ENCODE measurements at regions not wholly inside any gene's neighbourhood (a gene's known extent, or its start where the extent isn't known, plus 50 kb on each side); places are given as distances from the start of the nearest gene placed in this dataset.
"Not testable (repeated sequence)": the region's sequence is repeated elsewhere in the genome, so short reads cannot be mapped to it uniquely, and the experiment has no call there.

DNA sequence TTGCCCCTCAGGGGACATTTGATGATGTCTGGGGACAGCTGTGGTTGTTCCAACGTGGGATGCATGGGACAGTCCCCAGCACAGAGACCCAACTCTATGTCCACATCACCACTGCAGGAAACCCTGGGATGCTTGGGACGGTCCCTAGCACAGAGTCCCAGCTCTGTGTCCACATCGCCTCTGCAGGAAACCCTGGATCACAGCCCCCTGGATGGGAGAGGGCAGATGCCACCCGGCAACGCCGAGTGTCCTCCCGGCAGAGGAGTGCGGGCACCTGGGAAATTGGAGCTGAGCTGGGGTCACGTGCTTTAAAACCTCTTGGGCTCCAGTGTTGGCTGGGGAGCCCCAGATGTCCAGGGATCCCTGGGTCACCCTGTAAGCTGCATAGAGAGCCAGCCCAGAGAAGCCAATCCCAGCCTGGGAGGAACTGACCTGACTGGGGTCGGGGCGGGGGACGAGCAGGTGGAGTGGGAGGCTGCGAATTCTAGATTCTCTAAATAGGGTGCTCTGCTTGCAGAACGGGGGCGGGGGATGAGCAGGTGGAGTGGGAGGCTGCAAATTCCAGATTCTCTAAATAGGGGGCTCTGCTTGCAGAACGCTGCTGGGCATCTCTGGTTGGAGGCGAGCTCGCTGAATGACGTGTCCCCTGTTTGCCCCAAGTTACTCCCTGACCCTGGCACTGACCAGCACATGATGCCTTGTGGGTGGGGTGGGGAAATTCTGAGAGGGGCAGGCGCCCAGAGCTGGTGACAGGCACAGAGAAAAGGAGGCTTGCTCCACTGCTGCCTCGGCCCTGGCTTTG lies 1197.8 kb downstream of the BRD1 start:
- peak; percentile 61 for DNase-seq

DNA sequence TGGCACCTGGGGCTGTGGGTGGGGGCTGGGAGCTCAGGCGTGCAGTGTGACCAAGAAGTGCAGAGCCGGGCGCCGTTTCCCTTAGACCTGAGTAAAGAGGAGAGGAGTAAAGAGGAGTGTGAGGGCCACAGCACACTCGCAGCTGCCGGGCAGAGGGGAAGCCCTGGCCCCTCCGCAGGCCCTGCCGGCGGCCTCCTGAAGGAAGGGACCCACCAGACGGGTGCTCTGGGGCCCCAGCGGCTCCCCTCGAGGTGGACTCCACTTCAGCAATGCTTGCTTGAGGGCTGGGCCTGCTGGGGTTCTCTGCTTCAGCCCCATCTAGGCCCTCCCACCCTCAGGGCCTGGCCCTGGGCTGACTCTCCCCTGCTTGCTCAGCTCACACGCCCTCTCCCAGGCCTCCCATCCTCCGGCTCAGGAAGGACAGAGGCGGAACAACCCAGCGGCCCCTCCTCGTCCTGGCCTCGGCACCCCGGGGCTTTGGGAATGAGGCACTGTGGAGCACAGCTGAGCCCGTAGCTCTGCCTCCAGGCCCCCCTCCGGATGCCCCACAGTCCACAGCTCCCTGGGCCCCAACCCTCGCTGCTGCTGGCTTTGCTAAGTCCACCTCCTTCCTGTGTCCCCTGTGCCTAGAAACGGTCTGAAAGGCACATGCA lies 1198.7 kb downstream of the BRD1 start:
- no peak for DNase-seq

DNA sequence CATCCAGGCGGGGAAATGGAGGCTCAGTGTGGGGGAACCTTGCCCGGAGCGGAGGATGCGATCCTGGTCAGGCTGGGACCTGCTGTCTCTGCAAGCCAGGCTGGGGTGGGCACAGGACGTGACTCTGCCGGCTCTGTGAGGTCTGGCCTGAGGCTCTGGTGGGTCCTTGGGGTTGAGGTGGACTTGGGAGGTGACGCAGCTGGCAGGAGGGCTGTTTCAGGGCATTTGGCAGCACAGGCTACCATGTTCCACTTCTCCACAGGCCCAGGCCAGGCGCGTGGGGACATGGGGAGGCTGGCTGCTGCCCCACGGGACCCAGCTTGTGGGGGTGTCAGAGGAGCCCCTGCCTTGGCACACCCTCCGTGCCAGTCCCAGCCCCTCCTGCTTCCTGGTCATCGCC lies 1199.7 kb downstream of the BRD1 start:
- DNase-seq, result no peak

DNA sequence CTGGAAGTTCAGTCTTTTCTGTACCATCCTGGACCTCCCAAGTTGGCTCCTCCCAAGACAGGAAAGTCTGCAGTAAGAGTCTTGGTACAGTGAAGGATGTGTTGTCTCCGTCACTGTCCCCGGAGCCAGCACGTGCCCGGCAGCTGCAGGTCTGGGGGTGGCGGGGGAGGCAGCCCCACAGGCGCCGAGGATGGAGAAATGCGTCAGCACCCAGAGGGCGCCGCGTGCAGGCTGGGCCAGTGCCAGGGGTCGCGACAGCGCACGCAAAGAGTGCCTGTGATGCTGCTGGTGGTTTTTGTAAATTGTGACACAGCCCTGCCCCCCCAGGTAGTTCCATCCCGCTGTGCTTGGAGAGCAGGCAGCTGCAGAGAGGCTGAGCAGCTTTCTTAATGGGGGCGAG lies 1200.5 kb downstream of the BRD1 start:
- peak; percentile 43 for DNase-seq

- DNase-seq, result no peak
Observed at GRCh38 chr22:48624401-48624800, 1203.3 kb downstream of the BRD1 start.

GRCh38 chr22:48622891-48623545 lies 1204.7 kb downstream of the BRD1 start:
- no peak for DNase-seq

DNA sequence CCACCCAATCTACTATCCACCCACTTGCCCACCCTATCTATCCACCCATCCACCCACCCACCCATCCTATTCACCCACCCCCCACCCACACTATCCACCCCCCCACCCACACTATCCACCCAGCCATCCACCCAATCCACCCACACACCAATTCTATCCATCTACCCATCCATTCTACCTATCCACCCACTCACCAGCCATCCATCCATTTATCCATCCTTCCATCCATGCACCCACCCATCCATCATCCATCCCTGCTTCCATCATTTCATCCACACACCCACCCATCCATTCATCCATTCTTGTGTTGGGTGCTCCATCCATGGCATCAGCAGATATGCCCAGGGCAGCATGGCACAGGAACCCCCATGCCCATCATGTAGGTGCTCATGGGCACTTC lies 1206.6 kb downstream of the BRD1 start:
- no peak for DNase-seq

DNA sequence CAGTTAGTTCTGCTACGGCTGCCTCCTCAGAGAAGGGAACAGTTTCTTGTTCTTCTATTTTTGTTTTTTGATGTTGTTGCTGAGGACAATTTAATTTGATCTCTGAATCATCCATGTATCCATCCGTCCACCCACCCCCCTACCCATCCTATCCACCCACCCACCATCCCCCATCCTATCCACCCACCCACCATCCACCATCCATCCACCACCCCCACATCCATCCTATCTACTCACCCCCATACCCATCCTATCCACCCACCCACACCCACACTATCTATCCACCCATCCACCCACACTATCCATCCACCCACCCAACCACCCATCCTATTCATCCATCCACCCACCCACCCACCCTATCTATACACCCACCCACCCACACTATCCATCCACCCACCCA lies 1207.2 kb downstream of the BRD1 start:
- not testable (repeated sequence) for DNase-seq

- DNase-seq, result no peak
Observed at GRCh38 chr22:48619721-48620120, 1208.0 kb downstream of the BRD1 start.

- DNase-seq, result no peak
Observed at GRCh38 chr22:48618326-48618725, 1209.3 kb downstream of the BRD1 start.

- no peak for DNase-seq
Observed at GRCh38 chr22:48616656-48617055, 1211.0 kb downstream of the BRD1 start.

DNA sequence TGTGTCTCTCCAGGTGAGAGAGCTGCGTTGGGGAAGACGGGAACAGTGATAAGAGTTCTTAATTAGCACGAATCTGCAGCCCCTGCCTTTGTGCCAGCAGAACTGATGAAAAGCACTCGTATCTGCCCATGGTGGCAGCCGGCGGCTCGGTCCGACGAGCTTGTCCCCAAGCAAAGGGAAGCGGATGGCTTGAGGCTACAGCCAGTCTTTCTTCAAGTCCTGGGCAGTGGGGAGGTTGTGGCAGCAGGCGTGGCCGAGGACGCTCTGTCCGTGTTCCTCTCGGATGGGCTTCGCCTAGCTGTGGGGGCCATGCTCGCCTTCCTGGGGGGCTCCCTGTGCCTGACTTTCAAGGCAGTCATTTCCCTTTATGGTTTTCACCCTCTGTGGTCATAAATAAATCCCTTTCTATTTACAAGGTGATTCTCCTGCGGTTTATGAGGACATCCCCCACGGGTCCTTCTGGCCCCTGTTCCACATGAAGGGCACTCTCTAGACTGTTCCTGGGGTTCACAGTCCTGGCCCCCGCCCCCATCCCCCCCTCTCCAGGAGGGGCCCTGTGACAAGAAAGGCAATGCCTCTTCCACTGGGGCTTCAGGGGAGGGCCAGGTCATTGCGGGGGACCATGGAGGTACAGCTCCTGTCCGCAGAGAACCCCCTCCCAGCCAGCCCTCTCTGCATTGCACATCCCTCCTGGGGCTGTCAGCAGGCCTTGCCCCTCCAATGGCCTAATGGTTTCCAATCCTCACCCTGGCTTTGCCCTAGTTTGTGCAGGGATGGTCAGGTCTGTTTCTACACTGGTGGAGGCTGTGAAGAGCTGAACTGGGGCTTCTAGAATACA lies 1212.3 kb downstream of the BRD1 start:
- no peak for DNase-seq

DNA sequence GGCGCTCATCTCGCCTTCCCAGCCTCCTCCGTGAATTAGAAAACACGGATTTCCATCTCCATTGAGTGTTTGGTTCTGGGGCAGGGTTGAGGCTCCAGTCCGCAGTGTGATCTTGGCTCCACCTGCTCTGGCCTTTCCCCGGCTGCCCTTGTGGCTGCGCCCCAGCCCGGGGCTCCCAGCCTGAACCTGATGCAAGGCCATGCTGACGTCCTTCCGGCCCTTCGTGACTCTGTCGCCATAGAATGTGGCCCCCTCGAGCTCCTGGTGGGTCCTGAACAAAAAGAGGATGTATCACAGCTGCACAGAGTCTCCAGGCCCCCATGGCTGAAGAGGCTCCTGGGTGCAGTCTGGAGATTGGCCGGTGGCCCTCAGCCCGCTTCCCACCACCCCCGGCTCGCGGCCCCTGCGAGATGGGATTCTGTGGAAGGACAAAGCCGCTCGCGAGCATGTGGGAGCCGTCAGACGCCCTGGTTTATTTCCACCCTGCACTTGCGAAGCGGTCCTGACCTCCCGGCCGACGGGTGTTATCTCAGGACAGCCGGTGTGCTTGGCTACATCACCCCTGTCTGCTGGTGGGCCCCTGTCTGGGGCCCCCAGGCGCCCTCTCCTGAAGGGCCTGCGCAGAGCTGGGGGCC lies 1214.0 kb downstream of the BRD1 start:
- DNase-seq, result no peak

GRCh38 chr22:48612077-48612995 lies 1215.3 kb downstream of the BRD1 start:
- no peak for DNase-seq

DNA sequence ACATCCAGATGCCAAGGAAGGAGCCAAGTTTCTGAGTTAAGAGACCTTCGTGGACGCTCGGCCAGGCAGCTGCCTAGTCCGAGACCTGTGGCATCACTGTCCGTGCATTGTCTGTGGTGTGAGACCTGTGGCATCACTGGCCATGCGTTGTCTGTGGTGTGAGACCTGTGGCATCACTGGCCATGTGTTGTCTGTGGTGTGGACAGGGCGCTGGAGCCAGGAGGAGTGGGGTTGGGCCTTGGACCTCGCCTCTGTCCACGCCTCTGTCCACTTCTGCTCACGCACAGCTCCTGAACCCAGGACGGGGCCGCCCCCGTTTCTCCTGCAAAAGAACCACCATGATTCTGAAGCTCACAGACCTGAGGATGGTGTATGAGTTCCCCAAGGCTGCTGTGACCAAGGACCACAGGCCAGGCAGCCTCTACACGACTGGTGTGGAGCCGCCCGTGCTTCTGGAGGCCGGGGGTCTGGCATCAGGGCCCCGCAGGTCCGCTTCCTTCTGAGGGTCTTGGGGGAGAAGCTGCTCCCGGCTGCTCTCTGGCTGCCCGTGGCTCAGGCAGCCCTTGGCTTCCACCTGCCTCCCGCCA lies 1218.3 kb downstream of the BRD1 start:
- DNase-seq, result no peak

- no peak for DNase-seq
Observed at GRCh38 chr22:48607901-48608662, 1219.6 kb downstream of the BRD1 start.

- DNase-seq, result no peak
Observed at GRCh38 chr22:48606684-48607307, 1220.9 kb downstream of the BRD1 start.

GRCh38 chr22:48605856-48606481 lies 1221.7 kb downstream of the BRD1 start:
- DNase-seq, result no peak

GRCh38 chr22:48605125-48605524 lies 1222.5 kb downstream of the BRD1 start:
- no peak for DNase-seq
